WTC11 (cell line): ENCODE measurements at regions not wholly inside any gene's neighbourhood (a gene's known extent, or its start where the extent isn't known, plus 50 kb on each side); places are given as distances from the start of the nearest gene placed in this dataset.

Experiments
- ATAC-seq: fragments of 200-7000 bp; cut with Tn5 transposase; 2 replicates; pipeline ENCODE4 v1.10.0; 2021; ENCODE audit warnings: mild to moderate bottlenecking, moderate library complexity
- CTCF ChIA-PET: fragments of 300-600 bp; sonication (Branson Sonifier 250); formaldehyde crosslinking; loops from one replicate; lab custom pipeline; 2021; ENCODE audit warnings: antibody characterized with exemption; lab: Charles Lee
- POLR2A ChIA-PET: fragments of 350-600 bp; sonication (Branson Sonifier 250); formaldehyde crosslinking; loops from one replicate; lab custom pipeline; 2021; ENCODE audit warnings: antibody characterized with exemption; lab: Charles Lee
- DNase-seq: peaks from one replicate; pipeline ENCODE4 v3.0.0; 2021; ENCODE audit warnings: low spot score
- H3K27ac Mint-ChIP-seq: 2 replicates; pipeline ENCODE4 v1.8.0; 2021; ENCODE audit warnings: mixed read lengths
- H3K27me3 Mint-ChIP-seq: 2 replicates; pipeline ENCODE4 v1.8.0; 2021; ENCODE audit warnings: low read depth, mild to moderate bottlenecking, moderate library complexity, mixed read lengths
- H3K36me3 Mint-ChIP-seq: 2 replicates; pipeline ENCODE4 v1.8.0; 2021; ENCODE audit warnings: mixed read lengths
- H3K4me1 Mint-ChIP-seq: 2 replicates; pipeline ENCODE4 v1.8.0; 2022; ENCODE audit warnings: mixed read lengths
- H3K4me3 Mint-ChIP-seq: 2 replicates; pipeline ENCODE4 v1.8.0; 2021; ENCODE audit warnings: mild to moderate bottlenecking, moderate library complexity, mixed read lengths
- H3K9me3 Mint-ChIP-seq: 2 replicates; pipeline ENCODE4 v1.8.0; 2021; ENCODE audit warnings: mixed read lengths
- ARID4B ChIP-seq: sonication (generic); formaldehyde crosslinking; IDR thresholded peaks from 2 replicates; pipeline ENCODE4 v1.8.0; 2023; ENCODE audit warnings: missing genetic modification reagents, mild to moderate bottlenecking, borderline replicate concordance
- ATF2 ChIP-seq: sonication (generic); formaldehyde crosslinking; IDR thresholded peaks from 2 replicates; pipeline ENCODE4 v1.8.1; 2022; ENCODE audit warnings: low read depth, missing genetic modification reagents, borderline replicate concordance
- ELF4 ChIP-seq: sonication (generic); formaldehyde crosslinking; IDR thresholded peaks from 2 replicates; pipeline ENCODE4 v1.8.1; 2022; ENCODE audit warnings: low read depth, mild to moderate bottlenecking, moderate library complexity, missing genetic modification reagents
- ERG ChIP-seq: fragments of 250-450 bp; sonication (Bioruptor Pico); IDR thresholded peaks from 2 replicates; pipeline ENCODE4 v1.8.0; 2021; ENCODE audit warnings: mild to moderate bottlenecking
- FOXK1 ChIP-seq: sonication (generic); formaldehyde crosslinking; IDR thresholded peaks from 2 replicates; pipeline ENCODE4 v1.8.0; 2022; ENCODE audit warnings: mild to moderate bottlenecking, moderate library complexity, missing genetic modification reagents
- FOXP1 ChIP-seq: sonication (generic); formaldehyde crosslinking; IDR thresholded peaks from 2 replicates; pipeline ENCODE4 v1.8.0; 2022; ENCODE audit warnings: missing genetic modification reagents, mild to moderate bottlenecking, moderate library complexity, borderline replicate concordance
- GTF2I ChIP-seq: fragments of 250-450 bp; sonication (Bioruptor Pico); conservative IDR thresholded peaks from 2 replicates; pipeline ENCODE4 v1.4.0; 2021; ENCODE audit warnings: mild to moderate bottlenecking
- HMGA2 ChIP-seq: fragments of 250-450 bp; sonication (Bioruptor Pico); IDR thresholded peaks from 2 replicates; pipeline ENCODE4 v1.4.0; 2021; ENCODE audit warnings: mild to moderate bottlenecking, moderate library complexity
- JUN ChIP-seq: sonication (generic); formaldehyde crosslinking; IDR thresholded peaks from 2 replicates; pipeline ENCODE4 v1.8.0; 2023; ENCODE audit warnings: mild to moderate bottlenecking, missing genetic modification reagents
- NR1H2 ChIP-seq: sonication (generic); formaldehyde crosslinking; IDR thresholded peaks from 2 replicates; pipeline ENCODE4 v1.9.0; 2021; ENCODE audit warnings: mild to moderate bottlenecking, moderate library complexity, missing genetic modification reagents
- NR2C2 ChIP-seq: sonication (generic); formaldehyde crosslinking; IDR thresholded peaks from 2 replicates; pipeline ENCODE4 v1.8.0; 2022; ENCODE audit warnings: mild to moderate bottlenecking, missing genetic modification reagents
- RORB ChIP-seq: fragments of 250-450 bp; sonication (Bioruptor Pico); IDR thresholded peaks from 2 replicates; pipeline ENCODE4 v1.9.0; 2021; ENCODE audit warnings: mild to moderate bottlenecking
- SMAD3 ChIP-seq: sonication (generic); formaldehyde crosslinking; IDR thresholded peaks from 2 replicates; pipeline ENCODE4 v1.8.0; 2022; ENCODE audit warnings: missing genetic modification reagents, mild to moderate bottlenecking, borderline replicate concordance
- SMAD4 ChIP-seq: sonication (generic); formaldehyde crosslinking; IDR thresholded peaks from 2 replicates; pipeline ENCODE4 v1.8.0; 2022; ENCODE audit warnings: mild to moderate bottlenecking, missing genetic modification reagents
- TCF7 ChIP-seq: sonication (generic); formaldehyde crosslinking; IDR thresholded peaks from 2 replicates; pipeline ENCODE4 v1.8.0; 2022; ENCODE audit warnings: mild to moderate bottlenecking, low read depth, missing genetic modification reagents, moderate library complexity
- TEAD1 ChIP-seq: sonication (generic); formaldehyde crosslinking; IDR thresholded peaks from 2 replicates; pipeline ENCODE4 v1.8.0; 2022; ENCODE audit warnings: mild to moderate bottlenecking, missing genetic modification reagents
- ZMAT4 ChIP-seq: fragments of 250-450 bp; sonication (Bioruptor Pico); IDR thresholded peaks from 2 replicates; pipeline ENCODE4 v1.9.0; 2021; ENCODE audit warnings: mild to moderate bottlenecking
- ZNF121 ChIP-seq: sonication (generic); formaldehyde crosslinking; IDR thresholded peaks from 2 replicates; pipeline ENCODE4 v1.8.0; 2023; ENCODE audit warnings: missing genetic modification reagents
- ZNF232 ChIP-seq: sonication (generic); formaldehyde crosslinking; IDR thresholded peaks from 2 replicates; pipeline ENCODE4 v1.8.0; 2022; ENCODE audit warnings: mild to moderate bottlenecking, missing genetic modification reagents
- ZNF317 ChIP-seq: sonication (generic); formaldehyde crosslinking; IDR thresholded peaks from 2 replicates; pipeline ENCODE4 v1.8.1; 2023; ENCODE audit warnings: low read depth, mild to moderate bottlenecking, moderate library complexity, missing genetic modification reagents, borderline replicate concordance
- TF ChIP-seq, protein P1 (sequence below): sonication (generic); formaldehyde crosslinking; IDR thresholded peaks from 2 replicates; pipeline ENCODE4 v1.8.0; 2022; ENCODE audit warnings: mild to moderate bottlenecking, missing genetic modification reagents

DNA sequence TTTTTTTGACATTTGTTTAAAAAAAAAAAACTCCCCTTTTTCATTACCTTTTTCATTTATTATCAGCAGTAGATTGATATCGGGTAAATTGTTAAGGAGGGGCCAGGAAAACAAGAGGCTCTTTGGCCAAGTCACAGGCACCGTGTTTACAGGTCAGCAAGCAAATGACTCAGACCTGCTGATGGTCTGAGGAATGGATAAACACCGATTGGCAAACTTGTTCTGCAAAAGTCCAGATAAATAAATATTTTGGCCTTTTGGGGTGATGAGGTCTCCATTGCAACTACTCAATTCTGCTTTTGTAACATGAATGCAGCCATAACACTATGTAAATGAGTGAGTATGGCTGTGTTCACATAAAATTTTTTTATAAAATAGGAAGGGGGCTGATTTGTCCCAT lies 94.0 kb downstream of the RPS29 start:
- peaks cover 10% of the 10 kb centered on the region for H3K9me3 Mint-ChIP-seq
- no peak for ATAC-seq
- H3K4me1 Mint-ChIP-seq: peaks cover 10% of the 10 kb centered on the region
- H3K36me3 Mint-ChIP-seq: no peaks in the 10 kb centered on the region
- no peak for TF ChIP-seq GTF2I (CRISPR knock-in tag)
- TF ChIP-seq ATF2 (CRISPR knock-in tag): no peak
- no peak for TF ChIP-seq ERG (CRISPR knock-in tag)
- TF ChIP-seq NR1H2 (CRISPR knock-in tag): no peak
- TF ChIP-seq SMAD3: no peak
- no peak for TF ChIP-seq ZMAT4
- DNase-seq: no peak
- H3K27ac Mint-ChIP-seq: no peak overlapping the region
- no peaks in the 10 kb centered on the region; the same call in 1 of the 2 replicates for H3K27me3 Mint-ChIP-seq
- CTCF ChIA-PET: no interaction called here
- H3K4me3 Mint-ChIP-seq: no peak overlapping the region
- POLR2A ChIA-PET: no interaction called here

GRCh38 chr14:49489341-49489740 lies 96.8 kb downstream of the RPS29 start:
- peaks cover 10% of the 10 kb centered on the region for H3K9me3 Mint-ChIP-seq
- ATAC-seq: no peak
- no peaks in the 10 kb centered on the region for H3K36me3 Mint-ChIP-seq
- no peak for TF ChIP-seq FOXP1 (CRISPR knock-in tag)
- TF ChIP-seq SMAD4 (CRISPR knock-in tag): no peak
- no peak for TF ChIP-seq HMGA2
- no peak for TF ChIP-seq ARID4B (CRISPR knock-in tag)
- TF ChIP-seq TEAD1 (CRISPR knock-in tag): no peak
- TF ChIP-seq NR2C2 (CRISPR knock-in tag): no peak
- TF ChIP-seq JUN: no peak
- no peak for TF ChIP-seq RORB (CRISPR knock-in tag)
- TF ChIP-seq ZNF317: no peak
- no peak for TF ChIP-seq ZNF121 (CRISPR knock-in tag)
- TF ChIP-seq, protein P1, sequence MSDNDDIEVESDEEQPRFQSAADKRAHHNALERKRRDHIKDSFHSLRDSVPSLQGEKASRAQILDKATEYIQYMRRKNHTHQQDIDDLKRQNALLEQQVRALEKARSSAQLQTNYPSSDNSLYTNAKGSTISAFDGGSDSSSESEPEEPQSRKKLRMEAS: no peak
- no peak for TF ChIP-seq TCF7 (CRISPR knock-in tag)
- TF ChIP-seq ZNF232: no peak
- no peak for TF ChIP-seq ELF4 (CRISPR knock-in tag)
- no peak for TF ChIP-seq FOXK1 (CRISPR knock-in tag)
- no peak for TF ChIP-seq SMAD3
- no peak overlapping the region for H3K27ac Mint-ChIP-seq
- DNase-seq: no peak
- CTCF ChIA-PET: interaction anchor here (1.6 kb wide), 2 partner anchors 8 to 28 kb away, joined by 6 to 7 read pairs; no protein-coding TSS in a partner anchor
- no peaks in the 10 kb centered on the region for H3K27me3 Mint-ChIP-seq
- POLR2A ChIA-PET: no interaction called here
- no peak overlapping the region for H3K4me3 Mint-ChIP-seq
- peaks cover 6% of the 10 kb centered on the region for H3K4me1 Mint-ChIP-seq
